Fibroblast of peridontal ligament (primary cell): ENCODE measurements at regions not wholly inside any gene's neighbourhood (a gene's known extent, or its start where the extent isn't known, plus 50 kb on each side); places are given as distances from the start of the nearest gene placed in this dataset.
"Not testable (repeated sequence)": the region's sequence is repeated elsewhere in the genome, so short reads cannot be mapped to it uniquely, and the experiment has no call there.

Experiments used
- DNase-seq: peaks from one replicate; pipeline ENCODE4 v3.0.0-alpha.2; 2010; ENCODE audit errors: extremely low read depth

DNA sequence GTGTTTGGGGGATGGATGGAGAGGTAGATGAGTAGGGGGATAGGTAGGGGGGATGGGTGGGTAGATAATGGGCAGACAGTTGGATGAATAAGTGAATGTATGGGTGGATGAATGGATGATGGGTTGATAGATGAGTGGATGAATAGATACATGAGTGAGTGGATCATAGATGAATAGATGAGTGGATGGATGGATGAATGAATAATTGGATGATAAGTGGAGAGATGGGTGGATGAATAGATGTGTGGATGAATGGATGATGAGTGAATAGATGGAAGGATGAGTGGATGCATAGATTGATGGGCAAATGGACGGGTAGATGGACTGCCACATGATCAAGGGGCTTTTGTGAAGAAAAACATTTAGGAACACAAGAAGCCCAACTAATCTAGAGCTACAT is 133.3 kb upstream of the F3 start:
- no peak for DNase-seq

- no peak for DNase-seq
Measured at GRCh38 chr1:94672934-94673333, 131.4 kb upstream of the F3 start.

- DNase-seq, result no peak
Measured at GRCh38 chr1:94672001-94672400, 130.4 kb upstream of the F3 start.

GRCh38 chr1:94670273-94670672 is 128.7 kb upstream of the F3 start:
- no peak for DNase-seq

GRCh38 chr1:94669198-94669597 is 127.6 kb upstream of the F3 start:
- no peak for DNase-seq

DNA sequence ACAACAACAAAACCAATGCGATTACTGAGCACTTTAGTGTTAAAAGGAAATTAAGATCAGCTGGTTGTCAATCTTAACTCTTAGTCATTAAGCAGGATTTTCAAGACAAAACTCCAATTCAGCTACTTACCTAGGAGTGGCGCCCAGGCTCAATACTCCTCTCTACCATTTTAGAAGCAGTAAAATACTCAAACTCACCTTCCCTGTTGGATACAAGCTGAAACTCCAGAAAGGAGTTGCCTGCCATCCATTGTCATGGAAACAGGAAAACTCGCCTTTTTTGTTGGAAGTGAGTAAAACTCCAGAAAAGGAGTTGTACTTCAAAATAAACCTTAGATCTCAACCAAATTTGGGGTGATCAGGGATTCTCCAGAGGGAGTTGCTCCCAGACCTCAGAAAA is 127.0 kb upstream of the F3 start:
- DNase-seq, result no peak

DNA sequence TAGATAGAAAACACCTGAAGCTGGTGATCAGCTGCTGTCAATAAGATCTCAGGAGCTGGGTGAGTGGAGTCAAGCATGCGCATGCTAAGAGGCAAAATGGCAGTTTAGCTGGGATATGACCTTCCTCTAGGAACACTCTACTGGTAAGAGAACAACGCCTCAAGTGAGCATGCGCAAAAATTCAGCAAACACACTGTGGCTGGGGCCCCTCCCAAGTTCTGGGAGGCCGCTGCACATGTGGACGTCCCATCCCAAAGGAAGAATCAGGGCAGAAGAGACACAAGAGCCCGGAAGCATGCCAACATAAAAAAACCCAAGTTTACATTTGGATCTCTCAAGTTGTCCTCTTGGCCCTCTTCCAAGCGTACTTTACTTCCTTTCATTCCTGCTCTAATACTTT is 126.3 kb upstream of the F3 start:
- DNase-seq, result no peak

DNA sequence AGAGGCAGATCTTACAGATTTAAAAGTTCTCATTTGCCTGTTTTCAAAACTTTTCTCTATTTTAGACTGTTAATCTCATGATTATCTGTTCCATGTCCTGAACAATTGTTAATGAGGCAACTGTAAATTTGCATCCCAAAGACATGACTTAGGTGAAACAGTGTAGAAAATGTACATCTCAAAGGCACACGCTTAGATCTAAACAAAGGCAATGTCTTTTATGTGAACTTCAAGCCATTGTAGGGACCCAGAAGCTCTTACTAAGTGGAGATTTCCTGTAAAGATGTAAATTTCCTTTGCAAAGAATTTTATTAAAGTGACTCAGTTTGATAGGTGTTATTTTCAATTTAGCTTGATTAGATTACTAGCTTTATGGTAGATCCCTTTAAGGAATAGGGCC is 125.2 kb upstream of the F3 start:
- DNase-seq, result no peak

DNA sequence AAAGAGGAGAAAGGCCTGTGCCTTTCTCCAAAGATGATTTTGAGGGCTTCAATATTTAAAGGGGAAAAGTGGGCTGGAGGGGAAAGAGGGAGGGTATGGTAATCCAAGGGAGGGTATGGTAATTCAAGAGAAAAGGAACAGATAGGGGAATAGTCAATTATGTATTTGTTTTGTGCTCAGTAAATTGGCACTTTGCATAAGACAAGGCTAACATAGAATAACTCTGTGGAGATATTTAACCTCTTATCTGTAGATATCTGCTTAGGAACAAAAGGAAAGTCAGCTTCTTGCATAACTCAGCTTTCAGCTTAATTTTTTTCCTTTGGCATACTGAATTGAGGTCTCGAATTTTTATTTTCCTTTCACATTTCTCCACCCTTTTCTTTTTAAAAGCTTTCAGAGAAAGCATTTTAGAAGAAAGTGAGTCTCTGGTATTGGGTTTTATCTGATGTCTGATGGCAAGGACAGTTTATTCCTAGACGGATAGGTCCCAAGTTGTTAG is 119.9 kb upstream of the F3 start:
- no peak for DNase-seq

DNA sequence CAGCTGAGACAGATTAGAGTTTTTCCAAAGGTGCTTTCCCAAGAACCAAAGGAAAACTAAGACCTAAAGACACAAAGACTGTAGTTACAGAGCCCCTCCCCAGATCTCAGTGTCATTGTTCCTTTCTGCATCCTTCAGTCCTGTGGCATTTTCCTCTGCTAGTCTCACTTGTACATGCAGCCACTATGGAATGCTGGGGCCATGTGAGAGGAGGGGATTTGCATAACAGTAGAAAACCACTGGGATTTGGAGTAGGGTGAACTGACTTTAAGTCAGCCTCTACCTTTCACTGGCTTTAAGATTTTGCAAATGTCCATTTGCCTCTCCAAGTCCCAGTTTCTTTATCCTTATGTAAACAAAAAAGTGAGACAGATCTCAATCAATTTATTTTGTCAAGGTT is 119.4 kb upstream of the F3 start:
- no peak for DNase-seq

DNA sequence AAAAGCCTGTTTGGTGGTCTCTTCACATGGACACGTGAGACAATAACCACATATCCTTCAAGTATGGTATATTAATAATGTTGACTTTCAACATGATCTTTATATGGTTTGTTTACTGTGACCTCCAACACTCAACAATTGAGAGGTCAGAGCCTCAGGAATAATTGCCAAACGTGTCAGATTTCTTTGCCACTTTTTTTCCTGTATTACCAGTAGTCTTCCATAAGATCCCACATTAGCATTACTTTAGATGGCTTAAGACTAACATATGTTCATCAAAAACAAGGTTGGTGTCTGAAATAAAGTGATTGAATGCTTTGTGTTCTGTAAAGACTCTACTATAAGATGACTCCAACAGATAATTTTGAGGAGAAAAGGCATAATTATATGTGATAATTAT is 118.7 kb upstream of the F3 start:
- no peak for DNase-seq

DNA sequence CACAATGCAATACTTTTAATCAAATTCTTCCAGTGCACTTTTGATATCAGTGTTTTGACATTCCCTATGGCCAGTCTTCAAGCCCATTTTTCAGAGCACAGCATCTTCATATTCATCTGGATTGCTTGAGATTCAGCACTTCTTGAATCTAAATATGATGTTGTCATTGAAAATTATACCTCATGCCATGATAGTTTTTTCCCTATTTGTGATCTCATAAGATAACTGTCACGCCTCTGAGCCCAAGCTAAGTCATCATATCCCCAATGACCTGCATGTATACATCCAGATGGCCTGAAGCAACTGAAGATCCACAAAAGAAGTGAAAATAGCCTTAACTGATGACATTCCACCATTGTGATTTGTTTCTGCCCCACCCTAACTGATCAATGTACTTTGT is 117.6 kb upstream of the F3 start:
- not testable (repeated sequence) for DNase-seq

GRCh38 chr1:94658221-94658620 is 116.7 kb upstream of the F3 start:
- DNase-seq, result no peak

DNA sequence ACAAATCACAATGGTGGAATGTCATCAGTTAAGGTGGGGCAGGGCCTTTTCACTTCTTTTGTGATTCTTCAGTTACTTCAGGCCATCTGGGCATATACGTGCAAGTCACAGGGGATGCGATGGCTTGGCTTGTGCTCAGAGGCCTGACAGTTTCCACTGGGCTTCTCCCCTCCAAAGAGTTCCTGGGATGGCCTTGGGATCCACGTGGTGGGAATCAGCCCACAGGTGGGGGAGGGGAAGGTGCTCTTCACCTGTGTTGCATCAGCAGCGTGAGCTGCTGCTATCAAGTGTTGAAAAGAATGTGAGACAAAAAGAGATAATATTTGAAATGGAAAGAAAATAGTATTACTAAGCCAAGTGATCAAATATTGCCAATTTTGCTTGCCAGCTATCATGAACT is 116.2 kb upstream of the F3 start:
- not testable (repeated sequence) for DNase-seq

GRCh38 chr1:94656967-94657366 is 115.4 kb upstream of the F3 start:
- no peak for DNase-seq

- no peak for DNase-seq
Measured at GRCh38 chr1:94654919-94655318, 113.4 kb upstream of the F3 start.

DNA sequence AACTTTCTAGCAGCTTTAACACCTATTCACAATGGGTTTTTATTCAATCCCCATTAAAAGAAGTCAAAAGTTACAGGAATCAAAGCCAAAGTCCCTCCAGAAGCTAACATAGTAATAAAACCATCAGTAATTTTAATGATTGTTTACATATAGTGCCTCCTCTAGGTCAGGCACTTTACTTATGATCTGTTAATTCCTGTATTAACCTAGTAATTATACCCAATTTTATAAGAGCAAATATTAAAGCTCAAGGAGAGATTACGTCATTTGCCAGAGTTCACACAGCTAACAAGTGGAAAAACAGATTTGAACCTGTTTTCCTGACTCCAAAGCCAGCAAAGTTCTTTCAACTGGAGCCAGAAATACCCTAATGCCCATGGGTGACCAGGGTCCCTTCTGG is 112.9 kb upstream of the F3 start:
- DNase-seq, result no peak

GRCh38 chr1:94654031-94654430 is 112.5 kb upstream of the F3 start:
- DNase-seq, result no peak

GRCh38 chr1:94653454-94653853 is 111.9 kb upstream of the F3 start:
- DNase-seq, result no peak

DNA sequence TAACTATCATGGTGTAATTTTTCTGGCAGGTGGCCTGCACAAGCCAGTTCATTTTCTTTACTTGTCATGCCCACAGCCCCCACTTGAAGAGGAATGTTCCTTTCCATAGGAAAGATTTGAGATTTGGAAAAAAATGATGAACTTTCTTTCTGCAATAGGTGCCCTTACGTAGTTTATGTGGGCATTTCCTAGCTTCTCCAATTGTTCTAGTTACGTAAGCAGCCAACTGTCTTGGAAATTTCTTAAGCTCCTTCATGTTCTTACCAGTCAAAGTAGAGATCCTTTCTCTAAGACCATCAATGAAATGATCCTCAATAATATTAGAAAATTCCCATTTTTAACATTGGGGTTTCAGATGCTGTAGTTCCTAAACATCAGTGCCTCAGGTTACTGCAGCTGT is 109.5 kb upstream of the F3 start:
- no peak for DNase-seq

DNA sequence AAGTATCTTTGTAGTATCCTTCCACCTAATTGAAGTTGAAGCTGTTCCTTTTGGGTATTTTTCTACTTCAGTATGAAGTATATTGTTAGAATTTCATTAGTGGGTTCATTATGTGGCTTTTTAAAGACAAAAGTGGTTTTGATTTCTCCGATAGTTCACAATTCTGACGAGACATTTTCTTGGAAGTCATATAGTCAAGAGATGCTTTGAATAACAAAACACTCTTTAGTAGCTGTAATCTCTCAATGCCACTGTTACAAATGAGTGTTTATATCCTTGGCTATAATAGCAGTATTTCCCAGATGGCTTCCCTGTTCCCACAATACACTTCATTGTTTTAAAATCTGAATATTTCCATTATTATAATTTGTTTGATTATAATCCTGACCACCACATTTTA is 108.7 kb upstream of the F3 start:
- DNase-seq, result no peak

DNA sequence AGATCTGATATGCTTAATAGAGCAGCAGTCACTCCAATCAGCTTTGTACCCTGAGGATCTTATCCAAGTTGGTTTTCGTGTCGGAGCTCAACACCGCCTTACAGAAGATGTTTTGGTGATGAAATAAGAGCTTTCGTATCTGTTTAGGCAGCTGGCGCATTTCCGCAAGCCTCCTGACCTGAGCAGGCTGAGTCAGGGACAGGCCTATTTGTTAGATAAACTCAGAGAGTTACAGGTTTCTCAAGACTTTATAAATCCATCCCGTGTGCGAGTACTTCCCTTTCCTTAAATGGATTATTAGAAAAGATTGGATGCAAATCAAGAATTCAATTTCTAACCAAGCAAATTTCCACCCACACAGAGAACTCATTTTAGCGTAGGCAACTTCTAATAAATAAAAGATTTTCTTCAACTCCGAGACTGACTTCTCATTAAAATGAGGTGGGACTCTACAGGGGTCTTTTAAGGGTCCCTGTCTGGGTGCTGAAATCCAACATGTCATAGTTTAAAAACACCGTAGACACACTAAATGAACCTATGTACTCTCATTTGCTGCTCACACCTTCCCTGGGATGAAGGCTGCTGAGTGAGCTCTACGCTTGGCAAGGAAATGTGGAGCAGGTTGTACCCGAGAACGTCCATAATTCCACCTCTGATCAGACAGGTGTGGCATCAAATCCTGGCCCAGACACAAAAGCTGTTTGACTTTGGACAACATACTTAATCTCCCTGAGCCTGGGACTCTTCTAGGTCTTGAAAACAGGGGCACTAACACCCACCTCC is 106.9 kb upstream of the F3 start:
- DNase-seq, result peak; percentile 85

GRCh38 chr1:94646786-94647555 is 105.4 kb upstream of the F3 start:
- DNase-seq, result no peak
